Liver (tissue), 8 donors: ENCODE measurements at regions not wholly inside any gene's neighbourhood (a gene's known extent, or its start where the extent isn't known, plus 50 kb on each side); places are given as distances from the start of the nearest gene placed in this dataset.

Experiments used
- DNase-seq: peaks from one replicate; pipeline ENCODE4 v3.0.0-alpha.2; 2017; ENCODE audit warnings: low spot score
- H3K27ac ChIP-seq, 2 donors: one replicate each; pipeline ENCODE4 v1.7.0; 2013; ENCODE audit warnings: inconsistent platforms in 2 of 2, low read length in 2 of 2, control low read depth in 1 of 2, low read depth in 1 of 2, mild to moderate bottlenecking in 1 of 2
- H3K27me3 ChIP-seq, 4 donors: one replicate each; pipeline versions ENCODE4 v1.6.1 to v1.7.0; 2013; ENCODE audit warnings: low read length in 3 of 4, inconsistent platforms in 1 of 4, mild to moderate bottlenecking in 1 of 4, moderate library complexity in 1 of 4; ENCODE audit not compliant: control insufficient read depth in 4 of 4, insufficient read depth in 4 of 4
- H3K36me3 ChIP-seq, 4 donors: one replicate each; pipeline versions ENCODE4 v1.6.1 to v1.7.0; 2013; ENCODE audit warnings: low read length in 3 of 4, mild to moderate bottlenecking in 3 of 4, low read depth in 1 of 4, moderate library complexity in 1 of 4; ENCODE audit not compliant: control insufficient read depth in 4 of 4, insufficient read depth in 3 of 4
- H3K4me1 ChIP-seq, 4 donors: one replicate each; pipeline versions ENCODE4 v1.6.1 to v1.7.0; 2013; ENCODE audit warnings: low read length in 3 of 4, mild to moderate bottlenecking in 3 of 4, moderate library complexity in 1 of 4; ENCODE audit not compliant: control insufficient read depth in 4 of 4, insufficient read depth in 4 of 4
- H3K4me3 ChIP-seq, 3 donors: one replicate each; pipeline versions ENCODE4 v1.6.1 to v1.7.0; 2013; ENCODE audit warnings: low read length in 3 of 3, control low read depth in 1 of 3, low read depth in 1 of 3, mild to moderate bottlenecking in 1 of 3
- H3K9ac ChIP-seq, 2 donors: one replicate each; pipeline ENCODE4 v1.7.0; 2013; ENCODE audit warnings: low read length in 2 of 2, mild to moderate bottlenecking in 2 of 2, moderate library complexity in 2 of 2, control low read depth in 1 of 2, low read depth in 1 of 2
- H3K9me3 ChIP-seq, 4 donors: one replicate each; pipeline versions ENCODE4 v1.6.1 to v1.7.0; 2013; ENCODE audit warnings: low read length in 3 of 4; ENCODE audit not compliant: control insufficient read depth in 4 of 4
- ATF3 ChIP-seq: IDR thresholded peaks from 2 replicates; pipeline ENCODE4 v1.6.1; 2016; ENCODE audit warnings: antibody characterized with exemption
- EGR1 ChIP-seq, 2 donors: IDR thresholded peaks; 2 replicates each; pipeline ENCODE4 v1.6.1; 2016 to 2018; ENCODE audit warnings: antibody characterized with exemption in 2 of 2, low read depth in 2 of 2
- FOXA1 ChIP-seq: IDR thresholded peaks from 2 replicates; pipeline ENCODE4 v1.6.1; 2016; ENCODE audit warnings: antibody characterized with exemption
- FOXA2 ChIP-seq: IDR thresholded peaks from 2 replicates; pipeline ENCODE4 v1.6.1; 2016; ENCODE audit warnings: antibody characterized with exemption
- GABPA ChIP-seq, 2 donors: IDR thresholded peaks in 1 of 2; conservative IDR thresholded peaks in 1 of 2; 2 replicates each; pipeline ENCODE4 v1.6.1; 2016; ENCODE audit warnings: antibody characterized with exemption in 2 of 2, mild to moderate bottlenecking in 1 of 2, moderate library complexity in 1 of 2
- HNF4A ChIP-seq, 2 donors: conservative IDR thresholded peaks; 2 replicates each; pipeline ENCODE4 v1.6.1; 2016; ENCODE audit warnings: antibody characterized with exemption in 2 of 2, mild to moderate bottlenecking in 2 of 2
- HNF4G ChIP-seq: IDR thresholded peaks from 2 replicates; pipeline ENCODE4 v1.6.1; 2016; ENCODE audit warnings: antibody characterized with exemption
- JUND ChIP-seq, 2 donors: IDR thresholded peaks; 2 replicates each; pipeline ENCODE4 v1.6.1; 2016; ENCODE audit warnings: antibody characterized with exemption in 2 of 2
- MAX ChIP-seq: IDR thresholded peaks from 2 replicates; pipeline ENCODE4 v1.6.1; 2016; ENCODE audit warnings: antibody characterized with exemption
- NR2F2 ChIP-seq: IDR thresholded peaks from 2 replicates; pipeline ENCODE4 v1.6.1; 2016; ENCODE audit warnings: antibody characterized with exemption
- REST ChIP-seq: IDR thresholded peaks from 2 replicates; pipeline ENCODE4 v1.6.1; 2016; ENCODE audit warnings: antibody characterized with exemption, mild to moderate bottlenecking
- SP1 ChIP-seq: IDR thresholded peaks from 2 replicates; pipeline ENCODE4 v1.6.1; 2018; ENCODE audit warnings: antibody characterized with exemption, mild to moderate bottlenecking
- TAF1 ChIP-seq: conservative IDR thresholded peaks from 2 replicates; pipeline ENCODE4 v1.6.1; 2016; ENCODE audit warnings: antibody characterized with exemption, mild to moderate bottlenecking
- YY1 ChIP-seq: IDR thresholded peaks from 2 replicates; pipeline ENCODE4 v1.6.1; 2016; ENCODE audit warnings: antibody characterized with exemption, mild to moderate bottlenecking
- WGBS: extraction: QIAGEN DNeasy Blood & Tissue Kit; methylation state at CpG from one replicate; pipeline ENCODE4 v1.1.7; 2013; 5-methylcytosine and 5-hydroxymethylcytosine counted together
- TF ChIP-seq, protein P1 (sequence below): fragments of 150-350 bp; IDR thresholded peaks from 2 replicates; pipeline ENCODE4 v1.5.1; 2017; ENCODE audit warnings: improper control_type of control experiment, low read depth, low read length; ENCODE audit not compliant: missing input control
- donor health status: healthy.
- donor health status: healthy.
- donor health status: healthy.
- donor health status: healthy.
- donor health status: healthy.

- TF ChIP-seq YY1, result no peak
- no peak for TF ChIP-seq HNF4G
- no peak for TF ChIP-seq TAF1
- TF ChIP-seq SP1, result no peak
- no peak for TF ChIP-seq NR2F2
- no peak for TF ChIP-seq FOXA1
- no peak for TF ChIP-seq EGR1 (IDR thresholded peaks at IDR 0.05; ENCODE audit: low read depth in 2 of 2)
- no peak for TF ChIP-seq FOXA2
- TF ChIP-seq JUND (IDR thresholded peaks at IDR 0.05), result no peak
- DNase-seq, result no peak
Measured at GRCh38 chr21:14750041-14750440, 203.9 kb upstream of the SAMSN1 start.

DNA sequence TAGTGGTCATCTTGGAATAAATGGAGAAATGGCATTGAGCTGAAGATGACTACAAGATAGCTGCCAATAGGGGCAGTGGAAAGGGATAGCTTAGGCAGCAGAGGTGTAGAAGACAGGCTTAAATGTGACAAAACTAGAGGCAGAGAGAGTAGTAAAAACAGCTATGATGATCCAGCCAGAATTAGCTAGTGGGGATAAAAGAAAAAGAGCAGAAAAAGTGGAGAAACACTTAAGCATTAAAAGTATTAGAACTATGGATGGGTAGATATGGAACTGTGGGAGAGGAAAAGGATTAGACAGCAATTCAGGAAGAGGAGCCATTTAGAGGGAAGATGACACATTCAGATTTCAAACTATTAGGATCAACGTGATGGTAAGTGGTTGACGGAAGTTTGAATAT, 202.5 kb upstream of the SAMSN1 start:
- no peaks in the 10 kb centered on the region for H3K27me3 ChIP-seq
- no peaks in the 10 kb centered on the region for H3K4me1 ChIP-seq
- no peaks in the 10 kb centered on the region for H3K9me3 ChIP-seq
- DNase-seq, result no peak
- no peak overlapping the region for H3K27ac ChIP-seq
- H3K4me3 ChIP-seq, result no peak overlapping the region
- WGBS, result 83% methylated on average over 2 of the region's 2 CpGs
- TF ChIP-seq FOXA1, result no peak
- no peak for TF ChIP-seq EGR1 (IDR thresholded peaks at IDR 0.05; ENCODE audit: low read depth in 2 of 2)
- no peak for TF ChIP-seq SP1
- TF ChIP-seq JUND (IDR thresholded peaks at IDR 0.05), result no peak
- TF ChIP-seq GABPA (IDR thresholded peaks at IDR 0.05 in 1 of 2, conservative IDR thresholded peaks at IDR 0.05 in 1 of 2), result no peak
- TF ChIP-seq FOXA2, result no peak
- no peak for TF ChIP-seq YY1
- H3K36me3 ChIP-seq, result no peaks in the 10 kb centered on the region
- no peak overlapping the region for H3K9ac ChIP-seq

More at GRCh38 chr21:14750041-14750440, 203.9 kb upstream of the SAMSN1 start:
- H3K9ac ChIP-seq, result no peak overlapping the region
- H3K4me3 ChIP-seq, result no peak overlapping the region
- no peak overlapping the region for H3K27ac ChIP-seq
- H3K36me3 ChIP-seq, result no peaks in the 10 kb centered on the region
- H3K27me3 ChIP-seq, result no peaks in the 10 kb centered on the region
- no peaks in the 10 kb centered on the region for H3K4me1 ChIP-seq
- no peaks in the 10 kb centered on the region for H3K9me3 ChIP-seq

GRCh38 chr21:14744368-14744767, 198.3 kb upstream of the SAMSN1 start:
- Histone ChIP-seq H3K9me3 (no peaks in the 10 kb centered on the region), H3K4me3 (no peak overlapping the region), H3K27me3 (no peaks in the 10 kb centered on the region)

More at GRCh38 chr21:14744368-14744767, 198.3 kb upstream of the SAMSN1 start:
- TF ChIP-seq, protein P1, sequence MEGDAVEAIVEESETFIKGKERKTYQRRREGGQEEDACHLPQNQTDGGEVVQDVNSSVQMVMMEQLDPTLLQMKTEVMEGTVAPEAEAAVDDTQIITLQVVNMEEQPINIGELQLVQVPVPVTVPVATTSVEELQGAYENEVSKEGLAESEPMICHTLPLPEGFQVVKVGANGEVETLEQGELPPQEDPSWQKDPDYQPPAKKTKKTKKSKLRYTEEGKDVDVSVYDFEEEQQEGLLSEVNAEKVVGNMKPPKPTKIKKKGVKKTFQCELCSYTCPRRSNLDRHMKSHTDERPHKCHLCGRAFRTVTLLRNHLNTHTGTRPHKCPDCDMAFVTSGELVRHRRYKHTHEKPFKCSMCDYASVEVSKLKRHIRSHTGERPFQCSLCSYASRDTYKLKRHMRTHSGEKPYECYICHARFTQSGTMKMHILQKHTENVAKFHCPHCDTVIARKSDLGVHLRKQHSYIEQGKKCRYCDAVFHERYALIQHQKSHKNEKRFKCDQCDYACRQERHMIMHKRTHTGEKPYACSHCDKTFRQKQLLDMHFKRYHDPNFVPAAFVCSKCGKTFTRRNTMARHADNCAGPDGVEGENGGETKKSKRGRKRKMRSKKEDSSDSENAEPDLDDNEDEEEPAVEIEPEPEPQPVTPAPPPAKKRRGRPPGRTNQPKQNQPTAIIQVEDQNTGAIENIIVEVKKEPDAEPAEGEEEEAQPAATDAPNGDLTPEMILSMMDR, result no peak
- TF ChIP-seq FOXA2, result no peak
- no peak for TF ChIP-seq REST
- TF ChIP-seq MAX, result no peak
- no peak for TF ChIP-seq HNF4A (conservative IDR thresholded peaks at IDR 0.05)
- TF ChIP-seq ATF3, result no peak
- no peak for TF ChIP-seq YY1
- no peak for TF ChIP-seq SP1
- DNase-seq, result no peak
- Histone ChIP-seq H3K4me1 (no peaks in the 10 kb centered on the region), H3K9ac (no peak overlapping the region), H3K27ac (no peak overlapping the region), H3K36me3 (no peaks in the 10 kb centered on the region)
- WGBS, result 98% methylated on average over 1 of the region's 1 CpG
